Hepatocyte (in vitro differentiated cells): ENCODE measurements at regions not wholly inside any gene's neighbourhood (a gene's known extent, or its start where the extent isn't known, plus 50 kb on each side); places are given as distances from the start of the nearest gene placed in this dataset.

Experiments
- CTCF ChIP-seq: fragments of 200-600 bp; sonication (generic); IDR thresholded peaks from 2 replicates; pipeline ENCODE4 v1.5.1; 2016; ENCODE audit warnings: antibody characterized with exemption, mild to moderate bottlenecking; ENCODE audit not compliant: poor library complexity
- EZH2 ChIP-seq: fragments of 200-600 bp; sonication (generic); IDR thresholded peaks from 2 replicates; pipeline ENCODE4 v1.6.1; 2016; ENCODE audit warnings: antibody characterized with exemption, mild to moderate bottlenecking, borderline replicate concordance
- EZH2phosphoT487 ChIP-seq: fragments of 200-600 bp; sonication (generic); IDR thresholded peaks from one replicate; pipeline ENCODE4 v1.6.1; 2018; ENCODE audit warnings: antibody characterized with exemption, mild to moderate bottlenecking, low read depth, moderate library complexity; ENCODE audit not compliant: unreplicated experiment, severe bottlenecking

- TF ChIP-seq CTCF: no peak
- no peak for TF ChIP-seq EZH2
- no peak for TF ChIP-seq EZH2phosphoT487
Observed at GRCh38 chr2:78397198-78397597, 628.3 kb upstream of the REG3G start.
